ENCODE measurements at regions not wholly inside any gene's neighbourhood (a gene's known extent, or its start where the extent isn't known, plus 50 kb on each side); places are given as distances from the start of the nearest gene placed in this dataset.
A peak's percentile ranks its signal among the peaks of the same experiment; 100 is the strongest.

DNA sequence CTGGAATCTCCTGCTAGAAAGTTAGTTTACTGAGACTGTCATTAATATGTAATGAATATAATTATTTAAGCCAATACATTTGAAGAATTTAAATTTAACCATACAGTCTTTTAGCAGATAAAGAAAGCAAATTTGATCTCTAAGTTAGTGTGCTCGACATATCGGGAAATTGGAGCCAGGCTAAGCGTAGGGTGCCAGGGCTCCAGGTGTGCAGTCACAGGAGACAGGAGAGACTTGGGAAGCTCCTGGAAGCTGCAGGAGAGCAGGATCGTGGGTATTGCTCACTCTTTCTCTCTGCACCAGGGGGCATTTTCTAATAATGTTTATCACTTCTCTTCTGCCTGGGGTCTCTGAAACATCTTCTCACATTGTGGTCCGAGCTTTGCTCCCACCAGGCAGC, 342.0 kb upstream of the ANKRD30A start:
- no peaks in the 10 kb centered on the region for H3K36me3 ChIP-seq (ENCODE audit: low read depth, missing control alignments)
- intact Hi-C loops (cut with DNase I; ENCODE audit: low total_unique reads), result no loop called here
- H3K27me3 ChIP-seq, result no peaks in the 10 kb centered on the region
- DNase-seq, result no peak
- no peaks in the 10 kb centered on the region for H3K9me3 ChIP-seq
- 74 to 79% methylated on average over 5 of the region's 5 CpGs for WGBS, 2 donors
- no peak overlapping the region for H3K4me3 ChIP-seq
- no peak for TF ChIP-seq POLR2A (IDR thresholded peaks at IDR 0.05)
- TF ChIP-seq, protein P1, sequence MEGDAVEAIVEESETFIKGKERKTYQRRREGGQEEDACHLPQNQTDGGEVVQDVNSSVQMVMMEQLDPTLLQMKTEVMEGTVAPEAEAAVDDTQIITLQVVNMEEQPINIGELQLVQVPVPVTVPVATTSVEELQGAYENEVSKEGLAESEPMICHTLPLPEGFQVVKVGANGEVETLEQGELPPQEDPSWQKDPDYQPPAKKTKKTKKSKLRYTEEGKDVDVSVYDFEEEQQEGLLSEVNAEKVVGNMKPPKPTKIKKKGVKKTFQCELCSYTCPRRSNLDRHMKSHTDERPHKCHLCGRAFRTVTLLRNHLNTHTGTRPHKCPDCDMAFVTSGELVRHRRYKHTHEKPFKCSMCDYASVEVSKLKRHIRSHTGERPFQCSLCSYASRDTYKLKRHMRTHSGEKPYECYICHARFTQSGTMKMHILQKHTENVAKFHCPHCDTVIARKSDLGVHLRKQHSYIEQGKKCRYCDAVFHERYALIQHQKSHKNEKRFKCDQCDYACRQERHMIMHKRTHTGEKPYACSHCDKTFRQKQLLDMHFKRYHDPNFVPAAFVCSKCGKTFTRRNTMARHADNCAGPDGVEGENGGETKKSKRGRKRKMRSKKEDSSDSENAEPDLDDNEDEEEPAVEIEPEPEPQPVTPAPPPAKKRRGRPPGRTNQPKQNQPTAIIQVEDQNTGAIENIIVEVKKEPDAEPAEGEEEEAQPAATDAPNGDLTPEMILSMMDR (IDR thresholded peaks at IDR 0.05), result no peak
- no peaks in the 10 kb centered on the region for H3K4me1 ChIP-seq
- H3K27ac ChIP-seq, result no peak overlapping the region

DNA sequence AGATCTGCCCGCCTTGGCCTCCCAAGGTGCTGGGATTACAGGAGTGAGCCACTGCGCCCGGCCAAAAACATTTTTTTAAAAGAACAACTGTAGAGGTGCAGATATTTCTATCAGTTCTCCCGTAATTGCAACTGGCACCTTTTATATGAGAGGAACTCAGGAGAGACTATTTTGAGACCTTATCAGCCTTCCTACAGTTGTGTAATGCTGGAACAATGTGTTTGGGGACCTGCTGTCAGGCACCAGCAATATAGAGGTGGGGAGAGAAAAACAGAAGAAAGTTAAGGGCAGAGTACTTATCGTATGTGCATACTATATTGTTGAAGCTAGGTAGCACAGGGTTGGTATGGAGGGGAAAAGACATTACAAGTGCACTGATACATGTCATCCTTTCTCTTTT, 343.8 kb upstream of the ANKRD30A start:
- intact Hi-C loops (cut with DNase I; ENCODE audit: low total_unique reads), result no loop called here
- 52 to 57% methylated on average over 5 of the region's 5 CpGs for WGBS, 2 donors
- H3K4me3 ChIP-seq, result no peak overlapping the region
- no peak for DNase-seq
- TF ChIP-seq, protein P1 (IDR thresholded peaks at IDR 0.05), result no peak
- H3K9me3 ChIP-seq, result no peaks in the 10 kb centered on the region
- no peak overlapping the region for H3K27ac ChIP-seq
- H3K4me1 ChIP-seq, result no peaks in the 10 kb centered on the region
- no peaks in the 10 kb centered on the region for H3K27me3 ChIP-seq
- no peaks in the 10 kb centered on the region for H3K36me3 ChIP-seq (ENCODE audit: low read depth, missing control alignments)

DNA sequence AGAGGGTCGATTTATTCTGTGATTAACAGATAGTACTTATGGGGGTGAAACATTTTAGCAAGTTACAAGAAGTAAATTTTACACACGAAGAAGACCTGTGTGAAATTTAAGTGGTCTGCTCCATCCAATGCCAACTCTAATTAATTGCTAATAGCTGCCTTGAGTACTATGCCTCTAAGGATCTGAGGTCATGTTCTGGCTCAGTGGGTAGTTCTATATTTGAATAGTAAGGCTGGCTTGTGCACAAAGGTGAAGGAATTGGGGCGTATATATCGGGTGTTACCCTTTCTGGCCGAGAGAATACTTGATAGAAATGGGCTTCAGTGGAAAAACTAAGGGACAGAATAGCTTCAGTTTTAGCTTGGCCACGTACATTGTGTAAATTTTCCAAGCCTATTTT, 345.2 kb upstream of the ANKRD30A start:
- intact Hi-C loops (cut with DNase I; ENCODE audit: low total_unique reads), result no loop called here
- 71 to 81% methylated on average over 6 of the region's 6 CpGs for WGBS, 2 donors
- H3K36me3 ChIP-seq (ENCODE audit: low read depth, missing control alignments), result no peaks in the 10 kb centered on the region
- TF ChIP-seq, protein P1 (IDR thresholded peaks at IDR 0.05), result no peak
- no peak for TF ChIP-seq POLR2A (IDR thresholded peaks at IDR 0.05)
- H3K9me3 ChIP-seq, result no peaks in the 10 kb centered on the region
- H3K27ac ChIP-seq, result no peak overlapping the region
- no peak overlapping the region for H3K4me3 ChIP-seq
- no peak for DNase-seq
- H3K4me1 ChIP-seq, result no peaks in the 10 kb centered on the region
- H3K27me3 ChIP-seq, result no peaks in the 10 kb centered on the region

DNA sequence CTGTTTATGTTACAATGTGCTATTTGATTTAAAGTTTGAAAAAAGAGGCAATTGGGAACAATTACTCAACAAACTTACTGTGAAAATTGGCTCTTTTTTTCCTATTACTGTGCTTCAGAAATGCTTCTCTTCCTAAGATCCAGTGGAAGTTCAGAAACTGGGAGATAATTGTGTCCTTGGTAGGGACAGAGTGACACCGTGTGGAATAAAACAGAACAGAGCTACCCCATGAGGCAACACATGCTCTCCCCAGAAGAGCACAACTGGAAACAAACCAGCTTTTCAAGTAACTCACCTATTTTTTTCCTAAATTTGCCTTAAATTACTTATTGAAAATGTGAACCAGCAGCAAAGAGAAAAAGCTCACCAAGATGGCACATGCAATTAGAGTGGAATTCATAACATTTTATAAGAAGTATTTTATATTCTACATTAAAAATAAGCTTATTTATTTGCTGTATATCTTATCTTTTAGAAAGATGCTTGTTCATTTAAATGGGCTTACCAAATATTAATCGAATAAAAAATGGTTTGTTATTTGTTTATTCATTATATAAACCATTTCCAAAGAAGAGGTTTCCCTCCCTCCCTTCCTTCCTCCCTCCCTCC, 346.1 kb upstream of the ANKRD30A start:
- H3K27me3 ChIP-seq, result no peaks in the 10 kb centered on the region
- WGBS, 2 donors, result 23 to 30% methylated on average over 2 of the region's 2 CpGs
- no peaks in the 10 kb centered on the region for H3K9me3 ChIP-seq
- H3K4me1 ChIP-seq, result no peaks in the 10 kb centered on the region
- no peak for TF ChIP-seq POLR2A (IDR thresholded peaks at IDR 0.05)
- TF ChIP-seq, protein P1 (IDR thresholded peaks at IDR 0.05), result peak; percentile 52 to 75 (median 58)
- no peaks in the 10 kb centered on the region for H3K36me3 ChIP-seq (ENCODE audit: low read depth, missing control alignments)
- intact Hi-C loops (cut with DNase I; ENCODE audit: low total_unique reads), result loop anchor here (10.0 kb wide), 1 partner anchor 1145 kb away; no protein-coding TSS in a partner anchor
- no peak overlapping the region for H3K4me3 ChIP-seq
- DNase-seq, result peak; percentile 62
- no peak overlapping the region for H3K27ac ChIP-seq

DNA sequence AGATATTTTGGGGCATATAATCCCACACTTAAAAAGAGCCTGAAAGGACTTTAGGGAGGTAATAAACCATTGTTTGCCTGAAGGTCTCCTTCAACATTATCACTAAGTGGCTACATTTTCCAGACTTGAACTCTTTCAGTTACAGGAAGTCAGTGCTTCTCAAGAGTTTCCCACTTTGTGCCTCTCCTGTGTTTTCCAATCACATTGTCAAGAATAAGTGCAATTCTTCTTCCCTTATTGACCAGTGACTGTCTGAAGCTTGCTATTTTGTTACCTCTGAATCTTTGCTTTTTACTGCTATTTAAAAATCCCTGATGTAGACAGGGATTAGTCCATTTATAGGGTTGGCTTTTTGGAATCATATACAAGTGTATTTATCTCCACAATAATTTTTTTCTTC, 346.7 kb upstream of the ANKRD30A start:
- no peaks in the 10 kb centered on the region for H3K4me1 ChIP-seq
- no peak overlapping the region for H3K4me3 ChIP-seq
- no peak for DNase-seq
- no peak for TF ChIP-seq POLR2A (IDR thresholded peaks at IDR 0.05)
- TF ChIP-seq, protein P1 (IDR thresholded peaks at IDR 0.05), result no peak
- no peaks in the 10 kb centered on the region for H3K27me3 ChIP-seq
- no peak overlapping the region for H3K27ac ChIP-seq
- H3K36me3 ChIP-seq (ENCODE audit: low read depth, missing control alignments), result no peaks in the 10 kb centered on the region
- intact Hi-C loops (cut with DNase I; ENCODE audit: low total_unique reads), result loop anchor here (10.0 kb wide), 1 partner anchor 1144 kb away; no protein-coding TSS in a partner anchor
- H3K9me3 ChIP-seq, result no peaks in the 10 kb centered on the region
